ENCODE measurements at regions not wholly inside any gene's neighbourhood (a gene's known extent, or its start where the extent isn't known, plus 50 kb on each side); places are given as distances from the start of the nearest gene placed in this dataset.

- no peak overlapping the region for H3K4me3 Mint-ChIP-seq
- peaks cover 2% of the 10 kb centered on the region for H3K27me3 Mint-ChIP-seq (ENCODE audit: insufficient read depth)
- peaks cover 24% of the 10 kb centered on the region for H3K36me3 Mint-ChIP-seq (ENCODE audit: low read depth)
- H3K27ac Mint-ChIP-seq: peak overlapping the region; percentile 82
- peaks cover 10% of the 10 kb centered on the region; the same call in 1 of the 2 replicates for H3K9me3 Mint-ChIP-seq
- DNase-seq: no peak
- no peak for TF ChIP-seq CTCF (IDR thresholded peaks at IDR 0.05)
- peaks cover 59% of the 10 kb centered on the region for H3K4me1 Mint-ChIP-seq (ENCODE audit: low read depth)
Measured at GRCh38 chr3:110528305-110529121, 543.1 kb upstream of the NECTIN3 start.

GRCh38 chr3:110530902-110531301, 540.7 kb upstream of the NECTIN3 start:
- Mint-ChIP-seq H3K36me3 (ENCODE audit: low read depth) (peaks cover 16% of the 10 kb centered on the region), H3K27me3 (ENCODE audit: insufficient read depth) (peaks cover 2% of the 10 kb centered on the region; the same call in 1 of the 2 replicates)

GRCh38 chr3:110533089-110533488, 538.5 kb upstream of the NECTIN3 start:
- Mint-ChIP-seq H3K9me3 (no peaks in the 10 kb centered on the region; the same call in 1 of the 2 replicates), H3K4me1 (ENCODE audit: low read depth) (peaks cover 37% of the 10 kb centered on the region), H3K4me3 (no peak overlapping the region), H3K27me3 (ENCODE audit: insufficient read depth) (peaks cover 2% of the 10 kb centered on the region; the same call in 1 of the 2 replicates), H3K27ac (no peak overlapping the region; the same call in 1 of the 2 replicates), H3K36me3 (ENCODE audit: low read depth) (peaks cover 15% of the 10 kb centered on the region)
- no peak for TF ChIP-seq CTCF (IDR thresholded peaks at IDR 0.05)
- DNase-seq: peak; percentile 30

More at GRCh38 chr3:110530902-110531301, 540.7 kb upstream of the NECTIN3 start:
- Mint-ChIP-seq H3K9me3 (peaks cover 1% of the 10 kb centered on the region; the same call in 1 of the 2 replicates), H3K4me1 (ENCODE audit: low read depth) (peaks cover 58% of the 10 kb centered on the region), H3K4me3 (no peak overlapping the region), H3K27ac (no peak overlapping the region)
- no peak for DNase-seq
- no peak for TF ChIP-seq CTCF (IDR thresholded peaks at IDR 0.05)

GRCh38 chr3:110542552-110543150, 529.0 kb upstream of the NECTIN3 start:
- Mint-ChIP-seq H3K9me3 (no peaks in the 10 kb centered on the region), H3K27ac (no peak overlapping the region), H3K4me3 (no peak overlapping the region), H3K36me3 (ENCODE audit: low read depth) (peaks cover 4% of the 10 kb centered on the region; the same call in 1 of the 2 replicates), H3K27me3 (ENCODE audit: insufficient read depth) (no peaks in the 10 kb centered on the region), H3K4me1 (ENCODE audit: low read depth) (peaks cover 20% of the 10 kb centered on the region)
- no peak for DNase-seq
- TF ChIP-seq CTCF (IDR thresholded peaks at IDR 0.05): no peak

GRCh38 chr3:110544730-110545129, 526.9 kb upstream of the NECTIN3 start:
- TF ChIP-seq CTCF (IDR thresholded peaks at IDR 0.05): no peak
- DNase-seq: no peak
- Mint-ChIP-seq H3K27ac (no peak overlapping the region), H3K9me3 (no peaks in the 10 kb centered on the region), H3K4me3 (no peak overlapping the region), H3K4me1 (ENCODE audit: low read depth) (peaks cover 20% of the 10 kb centered on the region), H3K27me3 (ENCODE audit: insufficient read depth) (no peaks in the 10 kb centered on the region), H3K36me3 (ENCODE audit: low read depth) (no peaks in the 10 kb centered on the region)

Data from HFFc6 (cell line).